K562 (cell line): ENCODE measurements at regions not wholly inside any gene's neighbourhood (a gene's known extent, or its start where the extent isn't known, plus 50 kb on each side); places are given as distances from the start of the nearest gene placed in this dataset.
A peak's percentile ranks its signal among the peaks of the same experiment; 100 is the strongest.

Source experiments
- ATAC-seq: fragments of 200-7000 bp; cut with Tn5 transposase; 3 replicates; pipeline ENCODE4 v1.9.1; 2020; ENCODE audit warnings: moderate library complexity
- BruUV-seq: library from RNA; stranded (reverse); fragments of 400-500 nt; replicated peaks from 2 replicates; lab custom pipeline; 2021; lab: Mats Ljungman, UMichigan
- CTCF ChIA-PET: fragments of 300-600 bp; formaldehyde crosslinking; extraction: SDS; loops from one replicate; lab custom pipeline; 2021; ENCODE audit warnings: low intra/inter-chr PET ratio; lab: Yijun Ruan, JAX
- POLR2A ChIA-PET: fragments of 300-600, 350-650 bp; sonication (Branson Sonifier 250); formaldehyde crosslinking; extraction: SDS; loops from one replicate; lab custom pipeline; 2021; ENCODE audit warnings: antibody characterized with exemption, inconsistent platforms; lab: Yijun Ruan, JAX
- DNase-seq, 4 experiments: peaks; one replicate each; pipeline versions ENCODE4 v3.0.0 to v3.0.0-alpha.2; 2011 to 2018; ENCODE audit warnings: low spot score in 3 of 4, mixed read lengths in 3 of 4; ENCODE audit errors: extremely low read depth in 1 of 4
- FAIRE-seq: peaks from 2 replicates; lab custom pipeline; 2011; peaks lifted over from hg19 to GRCh38; lab: Jason Lieb, UNC
- H2AFZ ChIP-seq: 2 replicates; pipeline ENCODE4 v1.6.0; 2011; ENCODE audit warnings: low read depth, low read length, control low read depth, inconsistent platforms
- H3K27ac ChIP-seq: fragments of 200-600 bp; 3 replicates; pipeline ENCODE4 v1.8.0; 2011; ENCODE audit warnings: low read depth, mild to moderate bottlenecking, control low read depth, inconsistent platforms, low read length, moderate library complexity, mixed read lengths; ENCODE audit errors: extremely low read depth
- H3K27me3 ChIP-seq, 2 experiments: fragments of 300-600 bp in 1 of 2; 2 replicates in 1 of 2; 3 replicates in 1 of 2; pipeline versions ENCODE4 v1.6.0 to v1.8.0; 2011; ENCODE audit warnings: inconsistent platforms in 2 of 2, low read length in 2 of 2, mild to moderate bottlenecking in 1 of 2, mixed read lengths in 1 of 2, moderate library complexity in 1 of 2; ENCODE audit not compliant: control insufficient read depth in 2 of 2, insufficient read depth in 2 of 2
- H3K36me3 ChIP-seq: fragments of 300-600 bp; 3 replicates; pipeline ENCODE4 v1.8.0; 2011; ENCODE audit warnings: mild to moderate bottlenecking, low read length, inconsistent platforms; ENCODE audit not compliant: control insufficient read depth, insufficient read depth
- H3K4me1 ChIP-seq, 2 experiments: fragments of 200-600 bp in 1 of 2; replicated peaks in 1 of 2; 2 replicates in 1 of 2; 3 replicates in 1 of 2; pipeline versions ENCODE4 v1.5.1 to v1.8.0; 2011; ENCODE audit warnings: inconsistent platforms in 2 of 2, low read length in 2 of 2, mild to moderate bottlenecking in 1 of 2, mixed read lengths in 1 of 2, moderate library complexity in 1 of 2; ENCODE audit not compliant: control insufficient read depth in 2 of 2, insufficient read depth in 2 of 2
- H3K4me2 ChIP-seq: 2 replicates; pipeline ENCODE4 v1.6.1; 2011; ENCODE audit warnings: low read length, control low read depth, inconsistent platforms, mixed read lengths; ENCODE audit not compliant: insufficient read depth
- H3K4me3 ChIP-seq: fragments of 200-600 bp; sonication (generic), shearing (Covaris generic); 2 replicates; pipeline ENCODE4 v1.5.1; 2016; ENCODE audit warnings: control low read depth, inconsistent platforms
- H3K79me2 ChIP-seq: fragments of 200-600 bp; 3 replicates; pipeline ENCODE4 v1.8.0; 2011; ENCODE audit warnings: low read length, inconsistent platforms; ENCODE audit not compliant: control insufficient read depth, insufficient read depth
- H3K9ac ChIP-seq, 2 experiments: 2 replicates each; pipeline versions ENCODE4 v1.6.0 to v1.6.1; 2011; ENCODE audit warnings: low read depth in 2 of 2, low read length in 2 of 2, control low read depth in 1 of 2, inconsistent platforms in 1 of 2, mild to moderate bottlenecking in 1 of 2, mixed read lengths in 1 of 2; ENCODE audit not compliant: insufficient read depth in 1 of 2
- H3K9me1 ChIP-seq: one replicate; pipeline ENCODE4 v1.6.0; 2011; ENCODE audit warnings: inconsistent platforms, mild to moderate bottlenecking, low read length, moderate library complexity; ENCODE audit not compliant: control insufficient read depth, insufficient read depth
- H3K9me3 ChIP-seq: replicated peaks from 2 replicates; pipeline ENCODE4 v1.5.1; 2011; ENCODE audit warnings: low read depth, low read length, inconsistent platforms; ENCODE audit not compliant: control insufficient read depth, insufficient read depth
- H4K20me1 ChIP-seq: replicated peaks from 2 replicates; pipeline ENCODE4 v1.6.1; 2011; ENCODE audit warnings: low read length, inconsistent platforms, mixed read lengths; ENCODE audit not compliant: control insufficient read depth, insufficient read depth
- BRD9 ChIP-seq: fragments of 450-650 bp; IDR thresholded peaks from 2 replicates; pipeline ENCODE4 v1.6.1; 2018; ENCODE audit warnings: low read depth; ENCODE audit not compliant: partially characterized antibody
- EP400 ChIP-seq: fragments of 450-650 bp; IDR thresholded peaks from 2 replicates; pipeline ENCODE4 v1.6.1; 2017; ENCODE audit warnings: antibody characterized with exemption, mild to moderate bottlenecking, moderate library complexity
- HCFC1 ChIP-seq: IDR thresholded peaks from 2 replicates; pipeline ENCODE4 v1.6.1; 2012; ENCODE audit warnings: low read depth, low read length, improper control_type of control experiment
- NFRKB ChIP-seq: fragments of 450-650 bp; IDR thresholded peaks from 2 replicates; pipeline ENCODE4 v1.6.1; 2016; ENCODE audit warnings: low read depth
- RAD21 ChIP-seq, 2 experiments: fragments of 250-450 bp in 1 of 2; fragments of 450-650 bp in 1 of 2; sonication (Bioruptor Pico) in 1 of 2; formaldehyde crosslinking in 1 of 2; IDR thresholded peaks in 1 of 2; conservative IDR thresholded peaks in 1 of 2; 2 replicates each; pipeline versions ENCODE4 v1.4.0 to v1.8.0; 2020 to 2022; ENCODE audit warnings: mild to moderate bottlenecking in 2 of 2, moderate library complexity in 1 of 2
- ZNF217 ChIP-seq: sonication (generic); formaldehyde crosslinking; IDR thresholded peaks from 2 replicates; pipeline ENCODE4 v1.8.0; 2022; ENCODE audit warnings: mild to moderate bottlenecking, missing genetic modification reagents
- ZNF239 ChIP-seq: fragments of 250-450 bp; sonication (Bioruptor Pico); IDR thresholded peaks from 2 replicates; pipeline ENCODE4 v1.4.0; 2020; ENCODE audit warnings: mild to moderate bottlenecking
- WGBS: fragments of 100-300 bp; shearing (Covaris generic); methylation state at CpG from one replicate; pipeline ENCODE4 v1.1.6; 2016; ENCODE audit warnings: low coverage, mixed read lengths; ENCODE audit not compliant: insufficient coverage; ENCODE audit errors: missing lambda C conversion rate; 5-methylcytosine and 5-hydroxymethylcytosine counted together
- in situ Hi-C: fragments of 300-500 bp; cut with MboI; formaldehyde crosslinking; loops from 4 replicates; pipeline ENCODE4 v1.15.0; 2018; ENCODE audit warnings: inconsistent platforms, mixed read lengths
- intact Hi-C: fragments of 100-400 bp; cut with micrococcal nuclease; formaldehyde crosslinking; loops from 2 replicates; pipeline ENCODE4 v1.14.2; 2022
- TF ChIP-seq, protein P1 (sequence below), 3 experiments: IDR thresholded peaks in 2 of 3; conservative IDR thresholded peaks in 1 of 3; 2 replicates each; pipeline ENCODE4 v1.5.1; 2011 to 2012; ENCODE audit warnings: low read length in 3 of 3, mild to moderate bottlenecking in 3 of 3, control low read depth in 2 of 3, improper control_type of control experiment in 1 of 3, inconsistent platforms in 1 of 3, low read depth in 1 of 3, mixed read lengths in 1 of 3, moderate library complexity in 1 of 3; ENCODE audit not compliant: insufficient read depth in 2 of 3

DNA sequence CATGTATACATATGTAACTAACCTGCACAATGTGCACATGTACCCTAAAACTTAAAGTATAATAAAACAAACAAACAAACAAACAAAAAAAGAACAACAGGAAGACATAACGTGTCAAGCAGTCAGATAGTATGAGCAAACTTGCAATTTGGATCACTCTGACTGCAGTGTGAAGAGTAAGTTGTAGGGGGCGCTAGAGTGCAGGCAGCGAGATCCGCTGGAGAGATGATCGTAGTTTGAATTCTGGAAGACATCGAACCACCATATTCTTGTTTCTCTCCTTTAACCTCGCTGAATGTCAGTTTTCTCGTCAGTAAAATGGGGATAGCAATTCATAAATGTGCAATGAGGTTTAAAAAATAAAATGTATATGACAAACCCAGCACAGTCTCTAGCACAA is 165.2 kb upstream of the LMCD1 start:
- H3K79me2 ChIP-seq: no peaks in the 10 kb centered on the region
- CTCF ChIA-PET: no interaction called here
- no peaks in the 10 kb centered on the region for H3K36me3 ChIP-seq
- FAIRE-seq: no peak
- 0% methylated on average over 8 of the region's 8 CpGs for WGBS
- intact Hi-C loops (no loop called here), in situ Hi-C loops (no loop called here)
- H3K9ac ChIP-seq: no peak overlapping the region
- no peak overlapping the region for H3K4me3 ChIP-seq
- H3K27ac ChIP-seq: no peak overlapping the region
- no peak for ATAC-seq
- H3K4me1 ChIP-seq: no peaks in the 10 kb centered on the region
- H4K20me1 ChIP-seq: no peaks in the 10 kb centered on the region
- no peaks in the 10 kb centered on the region for H3K9me3 ChIP-seq
- H3K4me2 ChIP-seq: no peak overlapping the region
- peak; percentile 11 to 43 (median 30) for DNase-seq
- no TSS peak for BruUV-seq
- H3K9me1 ChIP-seq: no peaks in the 10 kb centered on the region
- no peaks in the 10 kb centered on the region for H3K27me3 ChIP-seq
- H2AFZ ChIP-seq: no peak overlapping the region
- POLR2A ChIA-PET: no interaction called here
- TF ChIP-seq, protein P1, sequence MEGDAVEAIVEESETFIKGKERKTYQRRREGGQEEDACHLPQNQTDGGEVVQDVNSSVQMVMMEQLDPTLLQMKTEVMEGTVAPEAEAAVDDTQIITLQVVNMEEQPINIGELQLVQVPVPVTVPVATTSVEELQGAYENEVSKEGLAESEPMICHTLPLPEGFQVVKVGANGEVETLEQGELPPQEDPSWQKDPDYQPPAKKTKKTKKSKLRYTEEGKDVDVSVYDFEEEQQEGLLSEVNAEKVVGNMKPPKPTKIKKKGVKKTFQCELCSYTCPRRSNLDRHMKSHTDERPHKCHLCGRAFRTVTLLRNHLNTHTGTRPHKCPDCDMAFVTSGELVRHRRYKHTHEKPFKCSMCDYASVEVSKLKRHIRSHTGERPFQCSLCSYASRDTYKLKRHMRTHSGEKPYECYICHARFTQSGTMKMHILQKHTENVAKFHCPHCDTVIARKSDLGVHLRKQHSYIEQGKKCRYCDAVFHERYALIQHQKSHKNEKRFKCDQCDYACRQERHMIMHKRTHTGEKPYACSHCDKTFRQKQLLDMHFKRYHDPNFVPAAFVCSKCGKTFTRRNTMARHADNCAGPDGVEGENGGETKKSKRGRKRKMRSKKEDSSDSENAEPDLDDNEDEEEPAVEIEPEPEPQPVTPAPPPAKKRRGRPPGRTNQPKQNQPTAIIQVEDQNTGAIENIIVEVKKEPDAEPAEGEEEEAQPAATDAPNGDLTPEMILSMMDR (IDR thresholded peaks at IDR 0.05 in 2 of 3, conservative IDR thresholded peaks at IDR 0.05 in 1 of 3; ENCODE audit: insufficient read depth in 2 of 3, low read depth in 1 of 3, low read length in 3 of 3): peak; percentile 42 to 55 (median 45); a peak in 4 of 6 replicates
- TF ChIP-seq RAD21 (CRISPR knock-in tag; conservative IDR thresholded peaks at IDR 0.05 in 1 of 2, IDR thresholded peaks at IDR 0.05 in 1 of 2) (peak; percentile 46 to 88), ZNF217 (CRISPR knock-in tag) (no peak), NFRKB (no peak), EP400 (no peak), HCFC1 (no peak), BRD9 (no peak), ZNF239 (CRISPR knock-in tag) (no peak)
